ENCODE measurements at regions not wholly inside any gene's neighbourhood (a gene's known extent, or its start where the extent isn't known, plus 50 kb on each side); places are given as distances from the start of the nearest gene placed in this dataset.

GRCh38 chr5:72045692-72046091, 61.6 kb upstream of the MAP1B start:
- FAIRE-seq (no peak), DNase-seq (no peak), ATAC-seq (no peak)
- no peak overlapping the region for H3K27ac ChIP-seq
- no peaks in the 10 kb centered on the region for H3K36me3 ChIP-seq
- H3K4me1 ChIP-seq: no peaks in the 10 kb centered on the region
- no peaks in the 10 kb centered on the region for H3K9me3 ChIP-seq
- TF ChIP-seq CTCF (IDR thresholded peaks at IDR 0.05): no peak
- H3K27me3 ChIP-seq: no peaks in the 10 kb centered on the region
- intact Hi-C loops (cut with DNase I): no loop called here
- no peak overlapping the region for H3K4me3 ChIP-seq
- 14 to 27% methylated on average over 1 of the region's 1 CpG for WGBS, 2 donors

GRCh38 chr5:72046106-72046505, 61.2 kb upstream of the MAP1B start:
- Histone ChIP-seq H3K4me3 (no peak overlapping the region), H3K27ac (no peak overlapping the region), H3K27me3 (no peaks in the 10 kb centered on the region), H3K4me1 (no peaks in the 10 kb centered on the region), H3K9me3 (no peaks in the 10 kb centered on the region), H3K36me3 (no peaks in the 10 kb centered on the region)
- 53 to 59% methylated on average over 1 of the region's 1 CpG for WGBS, 2 donors
- DNase-seq (no peak), FAIRE-seq (no peak), ATAC-seq (no peak)
- intact Hi-C loops (cut with DNase I): no loop called here
- no peak for TF ChIP-seq CTCF (IDR thresholded peaks at IDR 0.05)

DNA sequence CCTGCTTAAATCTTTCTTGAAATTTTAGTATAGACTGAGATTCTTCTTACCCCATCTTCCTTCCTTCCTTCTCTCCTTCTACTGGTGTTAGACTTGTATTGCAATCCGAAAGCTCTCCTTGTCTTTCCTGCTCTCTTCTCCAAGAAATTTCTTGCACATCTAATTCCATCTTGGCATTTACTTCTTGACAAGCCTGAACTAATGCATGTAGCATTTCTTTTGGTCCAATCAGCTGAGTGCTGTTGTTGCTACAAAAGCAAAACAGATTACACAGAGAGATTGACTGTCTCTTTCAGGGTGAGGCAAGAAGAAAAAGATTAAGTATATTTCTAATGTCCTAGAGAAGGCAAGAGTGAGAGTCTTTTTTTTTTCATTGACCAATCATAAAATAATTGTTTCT, 51.6 kb upstream of the MAP1B start:
- Histone ChIP-seq H3K4me1 (no peaks in the 10 kb centered on the region), H3K4me3 (no peak overlapping the region), H3K36me3 (no peaks in the 10 kb centered on the region), H3K27me3 (no peaks in the 10 kb centered on the region), H3K9me3 (no peaks in the 10 kb centered on the region), H3K27ac (no peak overlapping the region)
- intact Hi-C loops (cut with DNase I): no loop called here
- 57 to 71% methylated on average over 1 of the region's 1 CpG for WGBS, 2 donors
- DNase-seq (no peak), ATAC-seq (no peak), FAIRE-seq (no peak)
- TF ChIP-seq CTCF (IDR thresholded peaks at IDR 0.05): no peak

Data from pancreas (tissue), 10 donors.